GM21360 (cell line): ENCODE measurements at regions not wholly inside any gene's neighbourhood (a gene's known extent, or its start where the extent isn't known, plus 50 kb on each side); places are given as distances from the start of the nearest gene placed in this dataset.

ENCODE experiments used
- ATAC-seq: cut with Tn5 transposase; IDR thresholded peaks from one replicate; pipeline ENCODE4 v1.9.1; 2021; ENCODE audit warnings: mild to moderate bottlenecking, moderate library complexity; ENCODE audit not compliant: unreplicated experiment

DNA sequence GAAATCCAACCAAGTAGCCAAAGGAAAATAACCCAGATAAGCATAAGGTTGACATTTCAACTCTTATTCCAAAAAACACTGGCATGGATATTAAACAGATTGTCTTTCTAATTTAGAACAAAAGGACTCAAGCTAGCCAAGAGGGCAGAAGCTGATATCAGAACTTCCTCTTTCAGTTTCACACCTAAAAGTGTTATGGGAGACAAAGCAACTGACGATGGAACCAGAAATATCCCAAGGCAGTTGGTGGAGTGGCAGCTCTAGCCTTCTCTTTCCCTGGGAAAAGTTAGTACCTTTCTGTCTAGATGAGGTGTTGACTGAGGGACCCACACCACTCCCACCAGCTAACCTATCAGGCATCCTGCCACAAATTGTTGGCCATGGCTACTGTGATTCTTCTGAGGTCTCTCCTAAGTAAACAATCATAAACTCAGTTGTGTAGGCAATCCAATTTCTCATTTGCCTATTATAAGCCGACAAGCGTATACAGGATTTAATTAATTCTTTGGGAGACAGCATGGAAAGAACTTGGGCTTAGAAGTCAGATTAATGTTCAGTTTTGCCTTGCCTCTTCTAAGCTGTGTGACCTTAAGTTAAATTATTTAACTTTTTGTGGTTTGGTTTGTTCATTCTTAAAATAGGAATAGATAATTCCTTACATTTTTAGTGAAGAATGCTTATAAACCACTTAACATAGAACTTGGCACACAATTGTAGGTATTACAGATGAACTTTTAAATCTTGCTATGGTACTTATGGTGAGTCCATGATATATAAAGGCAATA, 110.9 kb upstream of the ADAMTSL1 start:
- ATAC-seq, result peak; percentile 54

DNA sequence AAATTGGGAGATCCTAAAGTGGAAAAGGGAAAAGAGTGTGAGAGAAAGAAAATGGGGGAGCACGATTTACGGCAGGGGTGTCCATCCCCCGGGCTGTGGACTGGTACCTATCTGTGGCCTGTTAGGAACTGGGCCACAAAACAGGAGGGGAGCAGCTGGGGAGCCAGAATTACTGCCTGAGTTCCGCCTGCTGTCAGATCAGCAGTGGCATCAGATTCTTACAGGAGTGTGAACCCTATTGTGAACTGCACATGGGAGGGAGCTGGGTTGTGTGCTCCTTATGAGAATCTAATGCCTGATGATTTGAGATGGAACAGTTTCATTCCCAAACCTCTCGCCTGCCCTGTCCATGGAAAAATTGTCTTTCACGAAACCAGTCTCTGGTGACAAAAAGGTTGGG, 108.3 kb upstream of the ADAMTSL1 start:
- ATAC-seq, result no peak

DNA sequence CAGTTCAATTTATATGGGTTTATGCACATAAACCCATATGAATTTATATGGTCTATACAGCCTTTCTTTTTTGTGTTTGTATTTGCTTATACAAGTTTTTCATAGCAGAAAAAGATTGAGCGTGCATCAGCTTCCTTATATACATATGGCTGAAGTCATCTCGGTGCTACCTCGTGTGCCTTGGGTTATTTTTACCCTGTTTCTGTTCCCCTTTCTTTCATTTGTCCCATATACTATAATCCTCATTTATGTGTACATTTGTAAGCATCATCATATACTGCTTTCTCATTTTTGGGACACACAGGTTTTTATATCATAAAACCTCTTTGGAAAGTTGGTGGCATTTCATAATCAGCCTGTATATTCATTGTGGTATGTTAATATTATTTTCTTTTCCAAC, 107.8 kb upstream of the ADAMTSL1 start:
- peak; percentile 86 for ATAC-seq

DNA sequence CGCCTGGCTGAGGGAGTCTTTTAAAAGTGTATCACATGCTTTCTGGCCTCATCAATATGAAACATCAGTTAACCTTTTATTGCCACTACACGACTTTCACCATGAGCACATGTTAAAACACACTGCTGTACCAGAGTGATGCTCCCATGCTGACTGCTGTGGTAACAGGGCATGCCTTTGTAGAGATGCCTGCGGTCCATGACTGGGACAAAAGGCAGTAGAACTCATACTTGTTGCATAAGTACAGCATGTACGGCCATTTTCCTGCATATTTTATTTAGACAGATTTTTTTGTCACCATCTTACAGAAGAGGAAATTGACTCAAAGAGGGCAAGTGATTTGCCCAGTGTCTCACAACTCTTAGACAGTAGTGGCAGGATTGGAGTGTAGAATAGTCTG, 105.7 kb upstream of the ADAMTSL1 start:
- ATAC-seq, result no peak

DNA sequence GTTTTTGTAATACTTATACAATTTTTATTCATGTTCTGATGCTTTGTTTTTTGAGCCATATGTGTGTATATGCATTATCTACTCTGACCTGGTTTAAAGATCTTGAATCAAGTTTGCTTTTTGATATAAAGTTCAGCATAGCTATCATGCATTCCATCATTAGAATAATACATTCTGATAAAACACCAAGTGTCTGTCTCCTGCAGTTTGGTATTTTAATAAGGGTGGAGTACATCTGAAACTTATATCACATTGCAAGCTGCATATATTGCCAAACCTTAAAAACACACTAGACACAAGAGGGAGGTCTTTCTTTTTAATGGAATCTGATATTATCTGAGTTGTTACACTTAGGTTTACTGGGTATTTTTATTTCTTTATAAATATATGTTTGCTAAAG, 102.8 kb upstream of the ADAMTSL1 start:
- ATAC-seq, result no peak

DNA sequence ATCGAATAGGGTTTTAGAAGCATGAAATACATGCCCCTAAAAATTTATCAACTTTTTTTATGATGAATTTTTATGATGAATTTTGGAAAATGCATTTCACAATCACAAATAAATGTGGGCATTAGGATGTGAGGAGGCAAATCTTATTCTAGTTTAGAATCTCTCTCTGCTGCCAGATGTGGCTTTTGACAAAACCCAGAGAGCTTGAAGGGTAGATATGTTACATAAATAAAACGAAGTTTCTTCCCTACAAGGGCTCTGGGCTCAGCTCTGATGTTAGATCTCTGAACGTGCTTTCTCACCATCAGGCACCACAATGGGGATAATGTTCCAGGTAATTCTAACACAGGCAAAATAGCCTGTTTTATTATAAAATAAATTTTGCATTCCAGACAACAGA, 102.3 kb upstream of the ADAMTSL1 start:
- no peak for ATAC-seq

DNA sequence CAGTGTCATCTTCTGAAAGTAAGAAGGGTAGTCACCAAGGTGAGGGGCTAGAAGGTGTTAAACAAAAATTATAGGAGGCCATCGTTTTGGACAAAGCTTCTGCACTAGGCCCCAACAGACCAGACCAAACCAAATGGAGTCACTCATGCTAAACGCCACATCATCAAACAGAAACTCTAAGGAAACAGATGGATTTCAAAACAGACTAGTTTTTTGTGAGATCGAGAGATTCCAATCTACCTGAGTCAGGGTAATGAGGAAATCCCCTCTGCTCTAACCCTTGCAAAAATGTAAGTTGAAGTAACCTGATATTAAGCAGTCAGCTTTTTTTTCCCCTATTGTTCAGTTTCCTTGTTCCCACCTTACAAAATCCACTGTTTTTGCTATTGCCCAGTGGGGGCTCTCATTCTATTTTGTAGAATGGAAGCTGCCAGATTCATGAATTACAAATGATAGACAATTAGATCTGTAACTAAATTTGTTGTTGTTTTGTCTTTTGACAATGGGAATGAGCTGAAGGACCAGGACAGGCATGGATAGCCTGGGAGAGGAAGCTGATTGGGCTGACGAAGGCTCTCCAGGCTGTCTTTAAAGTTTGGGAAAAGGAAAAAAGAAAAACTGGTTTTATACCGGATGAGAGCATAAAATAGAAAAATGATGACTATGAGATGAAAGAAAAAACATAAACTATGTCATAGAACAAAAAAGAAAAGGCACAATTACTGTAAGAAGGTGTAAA, 94.7 kb upstream of the ADAMTSL1 start:
- no peak for ATAC-seq

DNA sequence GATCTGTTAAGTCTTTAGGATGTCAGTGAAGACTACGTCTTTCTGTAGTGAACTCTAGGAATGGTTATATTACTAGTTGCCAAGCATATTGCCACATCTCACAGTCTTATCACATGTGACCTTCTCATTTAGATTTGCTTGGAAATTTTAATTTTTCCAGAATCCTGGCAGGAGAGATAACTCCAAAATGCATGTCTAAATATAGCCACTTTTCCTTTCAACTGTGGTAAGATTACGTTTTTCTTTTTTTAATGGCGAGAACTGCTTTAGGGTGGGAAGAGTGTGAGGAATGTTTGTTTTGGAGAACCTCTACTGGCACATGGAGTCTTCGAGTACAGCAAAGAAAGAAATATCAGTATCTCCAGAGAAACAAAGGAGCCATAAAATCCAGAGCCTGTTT, 91.7 kb upstream of the ADAMTSL1 start:
- ATAC-seq, result no peak

DNA sequence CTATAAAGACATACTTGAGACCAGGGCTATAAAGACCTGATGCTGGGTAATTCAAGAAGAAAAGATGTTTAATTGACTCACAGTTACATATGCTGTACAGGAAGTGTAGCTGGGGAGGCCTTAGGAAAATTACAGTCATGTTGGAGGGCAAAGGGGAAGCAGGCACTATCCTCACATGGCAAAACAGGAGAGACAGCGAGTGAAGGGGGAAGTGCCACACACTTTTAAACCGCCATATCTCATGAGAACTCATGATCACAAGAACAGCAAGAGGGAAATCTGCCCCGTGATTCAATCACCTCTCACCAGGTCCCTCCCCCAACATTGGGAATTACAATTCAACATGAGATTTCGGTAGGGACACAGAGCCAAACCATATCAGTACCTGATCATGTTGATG, 89.9 kb upstream of the ADAMTSL1 start:
- ATAC-seq, result no peak

DNA sequence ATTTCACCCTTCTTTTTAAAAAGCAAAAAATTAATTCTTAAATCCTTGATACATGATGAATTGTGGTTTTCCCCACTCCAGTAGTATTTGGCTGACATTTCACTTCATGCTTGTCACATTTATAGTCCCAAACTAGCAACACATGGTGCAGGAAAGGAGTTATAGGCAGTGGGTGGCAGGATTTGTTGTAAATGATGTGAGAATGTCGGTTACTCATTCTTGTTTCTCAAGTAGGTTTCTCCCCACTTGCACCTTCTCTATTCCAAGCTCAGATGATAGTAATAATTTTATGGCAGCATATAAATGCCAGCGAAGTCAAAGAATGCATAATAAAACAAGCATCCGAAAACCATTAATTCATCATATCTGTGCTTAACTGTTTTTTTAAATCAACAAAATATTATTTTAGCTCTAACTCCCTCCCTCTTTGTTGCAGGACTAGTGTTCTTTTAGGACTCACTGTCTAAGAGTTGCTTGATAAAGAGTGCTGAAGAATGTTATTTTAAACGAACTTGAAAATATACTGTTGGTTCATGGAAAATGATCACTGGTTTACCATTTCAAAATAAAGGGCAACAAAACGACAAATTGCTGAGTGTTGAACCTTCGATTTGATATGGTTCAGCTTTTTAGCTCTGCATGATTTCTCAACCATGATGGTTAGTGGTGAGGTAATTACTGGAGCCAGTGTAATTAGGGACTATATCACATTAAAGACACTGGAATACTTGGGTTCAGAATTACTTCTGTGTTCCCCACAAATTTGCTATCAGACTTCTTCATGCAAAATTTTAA, 88.1 kb upstream of the ADAMTSL1 start:
- no peak for ATAC-seq

DNA sequence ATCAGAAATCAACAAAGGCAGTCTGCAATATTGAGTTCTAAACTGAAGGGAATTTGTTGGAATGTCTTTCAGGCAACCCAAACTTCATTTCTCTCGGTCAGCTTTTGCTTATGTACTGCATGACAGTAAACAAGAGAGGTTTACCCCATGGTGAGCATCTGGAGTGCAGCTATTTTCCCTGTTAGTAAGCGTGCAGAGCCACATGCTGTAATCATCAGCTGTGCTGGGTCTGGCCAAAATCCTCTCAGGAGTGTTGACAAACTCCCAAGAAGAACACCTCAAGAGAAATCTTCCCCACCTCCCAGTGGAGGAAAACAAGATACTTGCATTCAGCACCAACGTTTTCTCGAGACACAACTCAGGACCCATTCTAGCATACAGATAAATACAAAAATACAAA, 83.6 kb upstream of the ADAMTSL1 start:
- ATAC-seq, result no peak

DNA sequence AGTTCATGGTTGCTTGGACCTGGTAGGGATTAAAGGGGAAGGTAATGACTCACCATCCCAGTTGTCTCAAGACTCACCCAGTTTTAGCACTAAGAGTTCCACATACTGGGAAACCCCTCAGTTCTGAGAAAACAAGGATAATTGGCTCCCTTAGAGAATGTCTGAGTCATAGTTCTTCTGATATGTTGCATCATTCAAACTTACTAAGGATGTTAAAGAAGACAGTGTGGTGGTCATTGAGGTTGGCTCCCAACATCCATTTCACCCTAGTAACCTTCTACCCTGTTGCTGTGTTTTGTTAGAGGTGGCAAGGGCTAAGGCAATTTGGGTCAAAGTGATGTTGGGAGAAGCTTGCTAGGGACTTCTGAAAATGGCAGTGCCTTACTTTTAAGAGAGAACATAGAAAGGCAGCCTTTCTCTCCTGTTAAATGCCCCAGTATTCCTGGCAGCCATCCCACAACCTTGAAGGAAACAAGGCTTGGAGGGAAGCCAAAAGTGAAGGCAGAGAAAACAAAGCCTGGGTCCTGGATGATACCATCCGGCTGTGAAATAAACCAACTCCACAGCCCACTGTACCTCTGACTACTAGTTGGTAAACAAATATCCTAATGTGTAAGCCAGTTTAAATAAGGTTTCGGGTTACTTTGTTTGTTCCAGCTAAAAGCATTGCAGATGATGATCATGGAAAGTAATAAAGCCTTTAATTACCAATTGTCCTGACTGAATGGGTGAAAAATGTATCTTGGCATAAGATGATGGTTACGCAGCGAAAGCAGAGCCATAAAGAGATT, 80.4 kb upstream of the ADAMTSL1 start:
- ATAC-seq, result no peak

DNA sequence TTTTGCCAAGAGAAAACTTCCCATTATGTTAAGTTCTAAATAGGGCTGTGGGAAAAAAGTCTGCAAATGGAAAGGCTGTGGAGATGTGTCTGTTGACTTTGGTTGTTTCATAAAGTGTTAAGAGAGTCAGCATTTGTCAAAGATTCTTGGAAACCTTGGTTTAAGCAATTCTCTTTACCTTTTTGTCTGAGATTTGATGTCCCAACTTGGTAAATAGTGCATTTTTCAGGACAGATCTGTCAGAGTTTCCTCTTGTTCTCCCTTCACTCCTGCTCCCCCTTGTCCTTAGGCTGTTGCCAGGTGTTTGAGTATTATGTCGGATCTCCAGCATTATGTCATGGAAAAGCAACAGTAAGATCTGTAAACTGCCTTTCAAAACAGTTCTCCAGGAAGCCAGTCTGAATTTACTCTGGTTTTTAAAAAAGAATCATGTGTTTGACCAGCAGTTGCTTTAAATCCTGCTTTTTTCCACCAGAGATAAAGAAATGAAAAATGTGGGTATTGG, 79.1 kb upstream of the ADAMTSL1 start:
- ATAC-seq, result no peak

DNA sequence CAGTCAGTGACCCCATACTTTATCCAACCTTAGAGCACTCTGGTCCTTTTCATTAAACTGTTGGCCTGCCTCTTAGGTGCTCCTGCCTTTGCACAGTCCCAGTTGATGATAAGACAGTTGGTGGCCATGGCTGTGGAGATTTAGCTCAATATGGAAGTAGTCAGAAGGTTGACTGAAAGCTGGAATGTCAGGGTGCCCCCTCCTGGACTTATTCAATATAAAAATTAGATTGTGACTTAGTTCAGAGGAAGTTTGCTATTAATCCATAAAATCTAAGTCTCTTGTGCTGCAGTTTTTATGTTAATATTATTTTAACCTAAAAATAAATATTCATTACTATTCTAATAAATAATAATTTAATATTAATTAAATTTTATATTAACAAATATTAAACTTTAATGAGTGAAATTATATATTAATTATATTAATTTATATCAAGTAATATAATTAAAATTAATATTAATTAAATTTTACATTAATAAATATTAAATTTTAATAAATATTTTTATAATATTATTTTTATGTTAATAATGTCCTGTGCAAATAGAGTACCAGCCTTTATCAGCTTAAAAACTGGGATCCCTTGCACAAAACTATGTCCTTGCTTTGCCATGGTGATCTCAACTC, 77.7 kb upstream of the ADAMTSL1 start:
- ATAC-seq, result peak; percentile 52

DNA sequence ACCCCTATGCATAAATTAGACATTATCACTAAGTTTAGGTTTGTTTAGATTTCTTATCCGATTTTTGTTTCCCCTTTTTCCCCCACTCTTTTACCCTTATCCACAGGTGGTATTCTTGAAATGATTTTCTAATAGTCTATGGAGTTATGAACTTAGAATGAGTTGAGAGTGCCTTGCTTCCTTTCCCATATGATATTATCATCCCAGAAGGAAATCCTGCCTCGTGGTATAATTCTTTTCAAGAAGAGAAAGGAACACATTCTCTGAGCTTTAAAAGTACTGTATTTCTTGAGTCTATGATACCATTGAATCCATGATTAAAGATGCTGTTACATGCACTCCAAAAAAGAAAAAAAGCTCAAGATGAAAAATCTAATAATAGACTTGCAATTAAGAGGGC, 76.9 kb upstream of the ADAMTSL1 start:
- no peak for ATAC-seq

DNA sequence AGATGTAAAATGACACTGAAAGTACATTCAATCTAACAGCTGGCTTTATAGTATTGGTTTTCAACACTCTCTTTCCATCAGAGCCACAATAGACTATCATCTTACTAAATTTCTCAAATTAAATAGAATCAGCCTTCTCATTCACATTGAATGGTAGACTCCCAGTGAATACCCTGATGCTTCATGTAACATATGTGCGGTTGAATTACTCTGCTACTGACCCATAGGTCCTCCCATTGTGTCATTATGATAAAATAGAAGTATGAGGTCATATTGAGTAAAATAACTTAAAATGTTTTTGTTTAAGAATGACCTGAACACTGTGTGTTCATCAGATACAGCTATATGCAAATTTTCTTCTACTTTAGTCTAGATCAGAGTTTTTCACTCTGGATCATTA, 75.9 kb upstream of the ADAMTSL1 start:
- ATAC-seq, result no peak

DNA sequence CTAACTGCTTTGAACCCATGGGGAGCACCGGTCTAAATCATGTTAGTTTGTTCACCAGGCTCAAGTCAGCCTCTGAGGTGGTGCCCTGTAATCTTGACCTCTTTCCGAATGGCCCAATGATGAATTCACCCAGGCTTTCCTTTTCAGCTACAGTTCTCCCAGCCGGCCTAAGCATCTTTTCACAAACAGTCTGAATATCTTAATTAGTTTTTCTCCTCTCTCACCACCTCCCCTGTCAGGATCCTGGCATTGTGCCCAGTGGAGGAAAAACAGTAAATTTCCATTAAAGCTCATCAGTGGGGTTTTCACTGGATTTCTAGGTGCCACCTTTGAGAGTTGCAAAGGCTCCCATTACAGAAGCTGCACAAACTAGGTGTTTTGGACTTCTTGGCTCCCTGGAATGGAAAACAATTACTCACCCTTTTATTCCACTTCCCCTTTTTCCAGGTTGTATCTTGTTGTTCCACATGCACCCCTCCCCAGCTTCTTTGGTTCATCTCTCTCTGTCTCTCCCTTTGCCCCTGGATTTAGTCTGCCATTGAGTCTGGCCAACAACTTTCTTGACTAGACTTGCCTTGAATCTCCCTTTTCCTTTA, 69.4 kb upstream of the ADAMTSL1 start:
- ATAC-seq, result no peak

DNA sequence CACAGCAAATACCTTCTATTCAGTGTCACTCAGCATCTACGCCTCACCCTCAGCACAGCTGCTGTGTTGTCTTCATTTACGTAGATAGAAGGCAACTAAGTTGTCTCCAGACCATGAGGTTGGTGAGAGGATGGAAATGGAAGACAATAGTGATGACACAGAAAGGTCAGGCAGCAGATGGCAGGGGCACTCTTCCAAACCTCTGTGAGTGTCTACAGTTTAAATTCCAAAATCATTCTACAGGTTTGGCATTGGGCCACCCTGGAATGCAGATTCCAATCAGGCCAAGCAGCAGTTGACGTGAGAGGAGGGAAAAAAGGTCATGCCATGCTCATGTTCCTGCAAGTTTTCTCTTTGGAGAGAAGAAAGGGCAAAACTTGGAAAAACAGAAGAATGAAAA, 68.7 kb upstream of the ADAMTSL1 start:
- ATAC-seq, result no peak

DNA sequence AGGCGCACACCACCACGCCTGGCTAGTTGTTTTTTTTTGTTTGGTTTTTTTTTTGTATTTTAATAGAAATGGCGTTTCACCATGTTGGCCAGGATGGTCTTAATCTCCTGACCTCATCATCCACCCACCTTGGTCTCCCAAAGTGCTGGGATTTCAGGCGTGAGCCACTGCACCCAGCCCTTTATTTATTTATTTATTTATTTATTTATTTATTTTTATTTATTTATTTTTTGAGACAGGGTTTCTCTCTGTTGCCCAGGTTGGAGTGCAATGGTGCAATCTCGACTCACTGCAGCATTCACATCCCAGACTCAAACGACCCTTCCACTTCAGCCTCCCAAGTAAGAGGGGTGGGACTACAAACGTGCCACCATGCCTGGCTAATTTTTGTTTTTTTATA, 63.0 kb upstream of the ADAMTSL1 start:
- no peak for ATAC-seq

DNA sequence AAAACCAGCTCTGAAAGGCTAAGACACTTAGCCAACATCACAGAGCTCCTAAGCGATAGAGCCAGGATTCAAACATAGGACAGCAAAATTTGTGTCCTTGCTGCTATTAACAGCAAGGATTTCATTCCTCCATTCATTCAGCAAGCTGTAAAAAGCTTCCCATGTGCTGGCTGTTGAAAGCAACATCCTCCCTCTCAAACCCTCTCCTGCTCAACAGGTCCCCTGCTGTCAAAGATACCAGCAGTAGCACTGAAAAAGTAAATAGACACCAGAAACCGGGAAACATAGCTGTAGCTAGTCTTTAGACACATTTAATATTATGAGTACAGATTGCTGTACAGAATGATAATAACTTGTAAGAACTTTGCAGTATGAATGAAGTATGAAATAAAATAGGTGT, 52.6 kb upstream of the ADAMTSL1 start:
- ATAC-seq, result no peak
